SK-N-SH (cell line): ENCODE measurements at regions not wholly inside any gene's neighbourhood (a gene's known extent, or its start where the extent isn't known, plus 50 kb on each side); places are given as distances from the start of the nearest gene placed in this dataset.

ENCODE experiments used
- CTCF ChIA-PET: fragments of 300-600, 350-600 bp; formaldehyde crosslinking; extraction: SDS; loops from one replicate; lab custom pipeline; 2021; lab: Yijun Ruan, JAX
- POLR2A ChIA-PET: fragments of 350-600 bp; sonication (Branson Sonifier 250); formaldehyde crosslinking; extraction: SDS; loops from one replicate; lab custom pipeline; 2020; ENCODE audit warnings: antibody characterized with exemption, inconsistent platforms; lab: Yijun Ruan, JAX
- DNase-seq: peaks from one replicate; pipeline ENCODE4 v3.0.0; 2012
- H2AFZ ChIP-seq: fragments of 200-600 bp; sonication (generic); 2 replicates; pipeline ENCODE4 v1.8.1; 2016; ENCODE audit warnings: antibody characterized with exemption, mild to moderate bottlenecking, low read depth
- H3F3A ChIP-seq: fragments of 200-600 bp; sonication (generic); replicated peaks from 2 replicates; pipeline ENCODE3; 2016; ENCODE audit warnings: antibody characterized with exemption, mild to moderate bottlenecking; ENCODE audit not compliant: insufficient read depth
- H3K27ac ChIP-seq, 2 experiments: fragments of 200-500 bp in 1 of 2; fragments of 200-600 bp in 1 of 2; sonication (Bioruptor generic) in 1 of 2; sonication (generic), shearing (Covaris generic) in 1 of 2; 2 replicates each; pipeline versions ENCODE4 v1.5.1 to v1.6.1; 2014 to 2016; ENCODE audit warnings: low read depth in 2 of 2, inconsistent platforms in 1 of 2, low read length in 1 of 2, mild to moderate bottlenecking in 1 of 2, mixed read lengths in 1 of 2
- H3K27me3 ChIP-seq: fragments of 200-600 bp; sonication (generic), shearing (Covaris generic); 2 replicates; pipeline ENCODE4 v1.6.1; 2016; ENCODE audit warnings: mixed run types; ENCODE audit not compliant: insufficient read depth
- H3K36me3 ChIP-seq, 2 experiments: fragments of 200-500 bp in 1 of 2; fragments of 200-600 bp in 1 of 2; sonication (Bioruptor generic) in 1 of 2; sonication (generic) in 1 of 2; replicated peaks in 1 of 2; 2 replicates each; pipeline versions ENCODE3 to v1.5.1; 2014 to 2016; ENCODE audit warnings: low read length in 1 of 2, mild to moderate bottlenecking in 1 of 2; ENCODE audit not compliant: insufficient read depth in 2 of 2, control insufficient read depth in 1 of 2
- H3K4me1 ChIP-seq, 2 experiments: fragments of 200-500 bp in 1 of 2; fragments of 200-600 bp in 1 of 2; sonication (Bioruptor generic) in 1 of 2; sonication (generic), shearing (Covaris generic) in 1 of 2; 2 replicates each; pipeline versions ENCODE4 v1.5.1 to v1.6.1; 2014 to 2016; ENCODE audit warnings: low read depth in 1 of 2, low read length in 1 of 2, mixed run types in 1 of 2; ENCODE audit not compliant: insufficient read depth in 2 of 2, control insufficient read depth in 1 of 2
- H3K4me2 ChIP-seq: fragments of 200-600 bp; sonication (generic), shearing (Covaris generic); 2 replicates; pipeline ENCODE4 v1.6.1; 2017; ENCODE audit warnings: mixed run types
- H3K4me3 ChIP-seq, 2 experiments: fragments of 200-500 bp in 1 of 2; fragments of 200-600 bp in 1 of 2; sonication (Bioruptor generic) in 1 of 2; sonication (generic), shearing (Covaris generic) in 1 of 2; 2 replicates each; pipeline versions ENCODE4 v1.5.1 to v1.8.1; 2014 to 2016; ENCODE audit warnings: low read depth in 2 of 2, inconsistent platforms in 1 of 2, low read length in 1 of 2, mild to moderate bottlenecking in 1 of 2, mixed read lengths in 1 of 2, moderate library complexity in 1 of 2
- H3K79me2 ChIP-seq: fragments of 200-600 bp; sonication (generic); 2 replicates; pipeline ENCODE4 v1.8.1; 2017; ENCODE audit warnings: mild to moderate bottlenecking; ENCODE audit not compliant: insufficient read depth
- H3K9ac ChIP-seq: fragments of 200-600 bp; sonication (generic); 2 replicates; pipeline ENCODE4 v1.6.1; 2017; ENCODE audit warnings: mixed run types
- H3K9me2 ChIP-seq: fragments of 200-600 bp; sonication (generic); 2 replicates; pipeline ENCODE4 v1.6.1; 2017; ENCODE audit warnings: mixed run types
- H3K9me3 ChIP-seq: fragments of 200-600 bp; sonication (generic); 2 replicates; pipeline ENCODE4 v1.6.1; 2017; ENCODE audit warnings: mixed run types, mild to moderate bottlenecking, moderate library complexity
- H4K20me1 ChIP-seq: fragments of 200-600 bp; sonication (generic); 2 replicates; pipeline ENCODE4 v1.6.1; 2017; ENCODE audit warnings: mild to moderate bottlenecking, mixed run types; ENCODE audit not compliant: insufficient read depth
- CHD2 ChIP-seq: fragments of 150-350 bp; IDR thresholded peaks from 2 replicates; pipeline ENCODE4 v1.6.1; 2018; ENCODE audit warnings: low read length; ENCODE audit not compliant: partially characterized antibody
- ELF1 ChIP-seq: IDR thresholded peaks from 2 replicates; pipeline ENCODE4 v1.4.0; 2012
- EZH2phosphoT487 ChIP-seq: fragments of 200-600 bp; sonication (generic); IDR thresholded peaks from 2 replicates; pipeline ENCODE4 v1.6.1; 2017; ENCODE audit warnings: low read depth, mixed run types, mild to moderate bottlenecking, antibody characterized with exemption, moderate library complexity, borderline replicate concordance
- FOSL2 ChIP-seq: IDR thresholded peaks from 2 replicates; pipeline ENCODE4 v1.4.0; 2012; ENCODE audit warnings: low read depth, mild to moderate bottlenecking, moderate library complexity, borderline replicate concordance
- FOXM1 ChIP-seq: IDR thresholded peaks from 2 replicates; pipeline ENCODE4 v1.4.0; 2012; ENCODE audit warnings: low read depth, mild to moderate bottlenecking
- GABPA ChIP-seq: IDR thresholded peaks from 2 replicates; pipeline ENCODE4 v1.4.0; 2012; ENCODE audit warnings: low read depth, mild to moderate bottlenecking
- GATA2 ChIP-seq: sonication (generic); formaldehyde crosslinking; IDR thresholded peaks from 2 replicates; pipeline ENCODE4 v1.5.0; 2020; ENCODE audit warnings: mild to moderate bottlenecking, missing genetic modification reagents
- JUND ChIP-seq: IDR thresholded peaks from 2 replicates; pipeline ENCODE4 v1.4.0; 2012
- MXI1 ChIP-seq: IDR thresholded peaks from 2 replicates; pipeline ENCODE4 v1.6.1; 2012; ENCODE audit warnings: mild to moderate bottlenecking, low read depth, low read length, improper control_type of control experiment
- NFIC ChIP-seq: IDR thresholded peaks from 2 replicates; pipeline ENCODE4 v1.4.0; 2012; ENCODE audit warnings: borderline replicate concordance
- POLR2AphosphoS5 ChIP-seq: IDR thresholded peaks from 2 replicates; pipeline ENCODE4 v1.6.1; 2012; ENCODE audit warnings: low read depth, low read length
- RCOR1 ChIP-seq: fragments of 150-350 bp; IDR thresholded peaks from 2 replicates; pipeline ENCODE4 v1.6.1; 2017; ENCODE audit warnings: antibody characterized with exemption, low read length
- RXRA ChIP-seq: IDR thresholded peaks from 2 replicates; pipeline ENCODE4 v1.4.0; 2012; ENCODE audit warnings: low read depth, mild to moderate bottlenecking, borderline replicate concordance
- SIN3A ChIP-seq: IDR thresholded peaks from 2 replicates; pipeline ENCODE4 v1.6.1; 2012; ENCODE audit warnings: low read depth, mild to moderate bottlenecking, low read length, moderate library complexity, borderline replicate concordance
- SMC3 ChIP-seq: IDR thresholded peaks from 2 replicates; pipeline ENCODE4 v1.6.1; 2012; ENCODE audit warnings: low read depth, low read length, improper control_type of control experiment
- TCF12 ChIP-seq: IDR thresholded peaks from 2 replicates; pipeline ENCODE4 v1.4.0; 2012
- TEAD4 ChIP-seq: IDR thresholded peaks from 2 replicates; pipeline ENCODE4 v1.4.0; 2012; ENCODE audit warnings: mild to moderate bottlenecking, borderline replicate concordance; ENCODE audit not compliant: insufficient read depth
- WGBS: methylation state at CpG from one replicate; pipeline ENCODE4 v1.1.6; 2017; ENCODE audit warnings: low lambda C conversion rate; 5-methylcytosine and 5-hydroxymethylcytosine counted together
- TF ChIP-seq, protein P1 (sequence below): IDR thresholded peaks from 2 replicates; pipeline ENCODE4 v1.4.0; 2012; ENCODE audit warnings: low read depth, borderline replicate concordance
- TF ChIP-seq, protein P2 (sequence below): IDR thresholded peaks from 2 replicates; pipeline ENCODE4; 2012
- TF ChIP-seq, protein P3 (sequence below): IDR thresholded peaks from 2 replicates; pipeline ENCODE4 v1.4.0; 2012; ENCODE audit warnings: low read depth
- TF ChIP-seq, protein P4 (sequence below): IDR thresholded peaks from 2 replicates; pipeline ENCODE4 v1.6.1; 2012; ENCODE audit warnings: mild to moderate bottlenecking, low read depth, low read length, moderate library complexity

DNA sequence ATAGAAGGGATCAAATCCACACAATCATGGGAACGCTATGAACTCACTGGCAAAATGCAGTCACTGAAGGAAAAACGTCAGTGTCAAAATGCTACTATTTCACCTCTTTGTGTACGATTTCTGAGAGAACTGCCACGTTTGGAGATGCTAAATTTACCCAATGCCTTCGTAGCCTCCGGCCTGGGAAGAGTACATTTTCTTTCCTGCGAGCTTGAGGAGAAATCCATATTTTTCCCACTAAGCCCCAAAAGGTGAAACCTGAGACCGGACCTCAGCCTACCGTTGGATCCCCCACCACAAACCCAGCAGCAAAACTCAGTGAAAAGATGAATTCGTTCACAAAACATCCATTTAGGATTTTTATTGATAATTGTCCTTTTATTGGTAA lies 131.7 kb downstream of the GPX5 start:
- Histone ChIP-seq H3K9ac (no peak overlapping the region), H3K9me3 (no peaks in the 10 kb centered on the region), H4K20me1 (no peaks in the 10 kb centered on the region), H3K4me1 (peaks cover 0 to 3% of the 10 kb centered on the region in 2 experiments; a peak in 1 of 4 replicates), H3K79me2 (no peaks in the 10 kb centered on the region), H3K4me3 (peak overlapping the region; percentile 63 to 65), H3K9me2 (no peaks in the 10 kb centered on the region), H3F3A (no peaks in the 10 kb centered on the region), H2AFZ (peak overlapping the region; percentile 74), H3K4me2 (peak overlapping the region; percentile 82), H3K27ac (no peak overlapping the region), H3K27me3 (peaks cover 11% of the 10 kb centered on the region; the same call in 1 of the 2 replicates), H3K36me3 (no peaks in the 10 kb centered on the region)
- POLR2A ChIA-PET, result no interaction called here
- WGBS, result 3% methylated on average over 10 of the region's 10 CpGs
- TF ChIP-seq GATA2 (CRISPR knock-in tag) (no peak), ELF1 (no peak), SMC3 (no peak), SIN3A (no peak), TCF12 (no peak), RXRA (no peak), TEAD4 (no peak), JUND (no peak), EZH2phosphoT487 (no peak), RCOR1 (no peak)
- TF ChIP-seq, protein P1, sequence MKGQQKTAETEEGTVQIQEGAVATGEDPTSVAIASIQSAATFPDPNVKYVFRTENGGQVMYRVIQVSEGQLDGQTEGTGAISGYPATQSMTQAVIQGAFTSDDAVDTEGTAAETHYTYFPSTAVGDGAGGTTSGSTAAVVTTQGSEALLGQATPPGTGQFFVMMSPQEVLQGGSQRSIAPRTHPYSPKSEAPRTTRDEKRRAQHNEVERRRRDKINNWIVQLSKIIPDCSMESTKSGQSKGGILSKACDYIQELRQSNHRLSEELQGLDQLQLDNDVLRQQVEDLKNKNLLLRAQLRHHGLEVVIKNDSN, result no peak
- TF ChIP-seq, protein P2, sequence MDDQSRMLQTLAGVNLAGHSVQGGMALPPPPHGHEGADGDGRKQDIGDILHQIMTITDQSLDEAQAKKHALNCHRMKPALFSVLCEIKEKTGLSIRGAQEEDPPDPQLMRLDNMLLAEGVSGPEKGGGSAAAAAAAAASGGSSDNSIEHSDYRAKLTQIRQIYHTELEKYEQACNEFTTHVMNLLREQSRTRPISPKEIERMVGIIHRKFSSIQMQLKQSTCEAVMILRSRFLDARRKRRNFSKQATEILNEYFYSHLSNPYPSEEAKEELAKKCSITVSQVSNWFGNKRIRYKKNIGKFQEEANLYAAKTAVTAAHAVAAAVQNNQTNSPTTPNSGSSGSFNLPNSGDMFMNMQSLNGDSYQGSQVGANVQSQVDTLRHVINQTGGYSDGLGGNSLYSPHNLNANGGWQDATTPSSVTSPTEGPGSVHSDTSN, result no peak
- CTCF ChIA-PET, result interaction anchor here (0.6 to 1.4 kb wide), 6 partner anchors 9 to 1138 kb away, joined by 3 to 5 read pairs (median 4); no protein-coding TSS in a partner anchor
- peak; percentile 39 for DNase-seq

DNA sequence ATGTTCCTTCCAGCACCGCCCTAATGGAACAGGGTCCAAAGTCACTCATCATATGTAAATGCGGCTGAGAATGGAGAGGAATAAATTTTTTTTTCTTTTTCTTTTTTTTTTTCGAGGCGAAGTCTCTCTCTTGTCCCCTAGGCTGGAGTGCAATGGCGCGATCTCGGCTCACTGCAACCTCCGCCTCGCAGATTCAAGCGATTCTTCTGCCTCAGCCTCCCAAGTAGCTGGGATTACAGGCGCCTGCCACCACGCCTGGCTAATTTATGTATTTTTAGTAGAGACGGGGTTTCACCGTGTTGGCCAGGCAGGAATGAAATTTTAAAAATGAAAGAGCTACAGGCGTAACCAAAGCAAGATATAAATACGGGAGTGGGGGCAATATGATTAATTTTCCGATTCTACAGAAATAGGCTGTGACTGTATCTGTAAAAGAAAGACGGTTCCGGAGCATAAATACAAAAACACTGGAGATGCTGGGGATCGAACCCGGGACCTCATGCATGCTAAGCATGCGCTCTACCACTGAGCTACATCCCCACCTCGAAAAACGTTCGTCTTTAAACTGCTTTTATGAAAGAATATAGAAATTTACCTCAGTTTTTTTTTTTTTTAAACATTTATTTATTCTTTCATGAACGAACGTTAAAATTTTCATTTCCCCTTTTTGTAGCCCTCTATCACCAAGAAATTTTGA lies 132.2 kb downstream of the GPX5 start:
- CTCF ChIA-PET, result interaction anchor here (0.8 to 1.4 kb wide), 3 partner anchors 23 to 1139 kb away, joined by 3 to 4 read pairs (median 3); no protein-coding TSS in a partner anchor
- Histone ChIP-seq H3K9me3 (no peaks in the 10 kb centered on the region), H3K27ac (no peak overlapping the region), H3K9me2 (no peaks in the 10 kb centered on the region), H3K9ac (peak overlapping the region; percentile 24; the same call in 1 of the 2 replicates), H2AFZ (peak overlapping the region; percentile 74), H3F3A (no peaks in the 10 kb centered on the region), H3K4me3 (peak overlapping the region; percentile 63 to 65), H3K36me3 (no peaks in the 10 kb centered on the region), H4K20me1 (no peaks in the 10 kb centered on the region), H3K27me3 (peaks cover 11% of the 10 kb centered on the region; the same call in 1 of the 2 replicates), H3K79me2 (no peaks in the 10 kb centered on the region), H3K4me1 (peaks cover 0 to 3% of the 10 kb centered on the region in 2 experiments; a peak in 1 of 4 replicates), H3K4me2 (peak overlapping the region; percentile 82)
- POLR2A ChIA-PET, result interaction anchor here (0.5 kb wide), 1 partner anchor 16 kb away, joined by 3 read pairs; no protein-coding TSS in a partner anchor
- DNase-seq, result peak; percentile 61
- 2% methylated on average over 27 of the region's 27 CpGs for WGBS
- TF ChIP-seq, protein P3, sequence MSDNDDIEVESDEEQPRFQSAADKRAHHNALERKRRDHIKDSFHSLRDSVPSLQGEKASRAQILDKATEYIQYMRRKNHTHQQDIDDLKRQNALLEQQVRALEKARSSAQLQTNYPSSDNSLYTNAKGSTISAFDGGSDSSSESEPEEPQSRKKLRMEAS, result 0 out of 2 replicates have a peak, but pooled peaks have one; percentile 29
- TF ChIP-seq MXI1 (0 out of 2 replicates have a peak, but pooled peaks have one; percentile 22), POLR2AphosphoS5 (no peak), FOXM1 (no peak), TEAD4 (peak; percentile 83; the same call in 1 of the 2 replicates), CHD2 (peak; percentile 64), NFIC (no peak), ELF1 (no peak), GABPA (no peak), FOSL2 (peak; percentile 75; the same call in 1 of the 2 replicates), SMC3 (no peak)
- TF ChIP-seq, protein P4, sequence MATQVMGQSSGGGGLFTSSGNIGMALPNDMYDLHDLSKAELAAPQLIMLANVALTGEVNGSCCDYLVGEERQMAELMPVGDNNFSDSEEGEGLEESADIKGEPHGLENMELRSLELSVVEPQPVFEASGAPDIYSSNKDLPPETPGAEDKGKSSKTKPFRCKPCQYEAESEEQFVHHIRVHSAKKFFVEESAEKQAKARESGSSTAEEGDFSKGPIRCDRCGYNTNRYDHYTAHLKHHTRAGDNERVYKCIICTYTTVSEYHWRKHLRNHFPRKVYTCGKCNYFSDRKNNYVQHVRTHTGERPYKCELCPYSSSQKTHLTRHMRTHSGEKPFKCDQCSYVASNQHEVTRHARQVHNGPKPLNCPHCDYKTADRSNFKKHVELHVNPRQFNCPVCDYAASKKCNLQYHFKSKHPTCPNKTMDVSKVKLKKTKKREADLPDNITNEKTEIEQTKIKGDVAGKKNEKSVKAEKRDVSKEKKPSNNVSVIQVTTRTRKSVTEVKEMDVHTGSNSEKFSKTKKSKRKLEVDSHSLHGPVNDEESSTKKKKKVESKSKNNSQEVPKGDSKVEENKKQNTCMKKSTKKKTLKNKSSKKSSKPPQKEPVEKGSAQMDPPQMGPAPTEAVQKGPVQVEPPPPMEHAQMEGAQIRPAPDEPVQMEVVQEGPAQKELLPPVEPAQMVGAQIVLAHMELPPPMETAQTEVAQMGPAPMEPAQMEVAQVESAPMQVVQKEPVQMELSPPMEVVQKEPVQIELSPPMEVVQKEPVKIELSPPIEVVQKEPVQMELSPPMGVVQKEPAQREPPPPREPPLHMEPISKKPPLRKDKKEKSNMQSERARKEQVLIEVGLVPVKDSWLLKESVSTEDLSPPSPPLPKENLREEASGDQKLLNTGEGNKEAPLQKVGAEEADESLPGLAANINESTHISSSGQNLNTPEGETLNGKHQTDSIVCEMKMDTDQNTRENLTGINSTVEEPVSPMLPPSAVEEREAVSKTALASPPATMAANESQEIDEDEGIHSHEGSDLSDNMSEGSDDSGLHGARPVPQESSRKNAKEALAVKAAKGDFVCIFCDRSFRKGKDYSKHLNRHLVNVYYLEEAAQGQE, result no peak
- TF ChIP-seq, protein P1, result no peak
